HepG2 (cell line): ENCODE measurements at regions not wholly inside any gene's neighbourhood (a gene's known extent, or its start where the extent isn't known, plus 50 kb on each side); places are given as distances from the start of the nearest gene placed in this dataset.

Experiments used
- MLXIP ChIP-seq: sonication (generic); formaldehyde crosslinking; IDR thresholded peaks from 2 replicates; pipeline ENCODE4 v1.9.0; 2021; ENCODE audit warnings: missing genetic modification reagents, borderline replicate concordance
- SMC3 ChIP-seq: IDR thresholded peaks from 2 replicates; pipeline ENCODE4 v1.6.1; 2011; ENCODE audit warnings: low read length, improper control_type of control experiment
- TBX2 ChIP-seq: sonication (generic); formaldehyde crosslinking; IDR thresholded peaks from 2 replicates; pipeline ENCODE4 v1.5.0; 2020; ENCODE audit warnings: missing genetic modification reagents, mild to moderate bottlenecking, borderline replicate concordance
- ZBTB40 ChIP-seq, 2 experiments: fragments of 450-650 bp in 1 of 2; sonication (generic) in 1 of 2; formaldehyde crosslinking in 1 of 2; IDR thresholded peaks; 2 replicates each; pipeline versions ENCODE4 v1.6.1 to v1.8.0; 2016 to 2022; ENCODE audit warnings: antibody characterized with exemption in 1 of 2, mild to moderate bottlenecking in 1 of 2, missing genetic modification reagents in 1 of 2
- ZBTB7B ChIP-seq: sonication (generic); formaldehyde crosslinking; IDR thresholded peaks from 2 replicates; pipeline ENCODE4 v1.4.0; 2020; ENCODE audit warnings: missing genetic modification reagents
- ZFP41 ChIP-seq: sonication (generic); formaldehyde crosslinking; IDR thresholded peaks from 2 replicates; pipeline ENCODE4 v1.4.0; 2020; ENCODE audit warnings: mild to moderate bottlenecking, missing genetic modification reagents, borderline replicate concordance
- ZNF138 ChIP-seq: sonication (generic); formaldehyde crosslinking; IDR thresholded peaks from 2 replicates; pipeline ENCODE4 v1.5.0; 2020; ENCODE audit warnings: mild to moderate bottlenecking, low read depth, missing genetic modification reagents
- ZNF468 ChIP-seq: sonication (generic); formaldehyde crosslinking; IDR thresholded peaks from 2 replicates; pipeline ENCODE4 v1.8.0; 2022; ENCODE audit warnings: mild to moderate bottlenecking, moderate library complexity, missing genetic modification reagents
- ZNF512B ChIP-seq: sonication (generic); formaldehyde crosslinking; IDR thresholded peaks from 2 replicates; pipeline ENCODE4 v1.5.1; 2020; ENCODE audit warnings: missing genetic modification reagents, mild to moderate bottlenecking, borderline replicate concordance
- ZNF800 ChIP-seq: sonication (generic); formaldehyde crosslinking; IDR thresholded peaks from 2 replicates; pipeline ENCODE4 v1.4.0; 2020; ENCODE audit warnings: missing genetic modification reagents

- TF ChIP-seq MLXIP (CRISPR knock-in tag) (no peak), SMC3 (peak; percentile 16; the same call in 1 of the 2 replicates), ZBTB40 (IDR thresholded peaks at IDR 0.05) (no peak), ZBTB40 (CRISPR knock-in tag; IDR thresholded peaks at IDR 0.05) (0 out of 2 replicates have a peak, but pooled peaks have one; percentile 56), ZBTB7B (CRISPR knock-in tag) (0 out of 2 replicates have a peak, but pooled peaks have one; percentile 53), ZNF512B (CRISPR knock-in tag) (no peak), ZNF800 (CRISPR knock-in tag) (peak; percentile 33; the same call in 1 of the 2 replicates), ZFP41 (CRISPR knock-in tag) (no peak), ZNF138 (CRISPR knock-in tag) (no peak), ZNF468 (CRISPR knock-in tag) (no peak), TBX2 (CRISPR knock-in tag) (peak; percentile 29; the same call in 1 of the 2 replicates)
Observed at GRCh38 chr15:98421419-98422129, 226.8 kb upstream of the IGF1R start (continued).
